GM19023 (cell line): ENCODE measurements at regions not wholly inside any gene's neighbourhood (a gene's known extent, or its start where the extent isn't known, plus 50 kb on each side); places are given as distances from the start of the nearest gene placed in this dataset.

ENCODE experiments used
- ATAC-seq: cut with Tn5 transposase; IDR thresholded peaks from one replicate; pipeline ENCODE4 v1.9.1; 2021; ENCODE audit warnings: mild to moderate bottlenecking, moderate library complexity; ENCODE audit not compliant: unreplicated experiment

- no peak for ATAC-seq
Measured at GRCh38 chr10:116792817-116793216, 50.5 kb upstream of the HSPA12A start.

DNA sequence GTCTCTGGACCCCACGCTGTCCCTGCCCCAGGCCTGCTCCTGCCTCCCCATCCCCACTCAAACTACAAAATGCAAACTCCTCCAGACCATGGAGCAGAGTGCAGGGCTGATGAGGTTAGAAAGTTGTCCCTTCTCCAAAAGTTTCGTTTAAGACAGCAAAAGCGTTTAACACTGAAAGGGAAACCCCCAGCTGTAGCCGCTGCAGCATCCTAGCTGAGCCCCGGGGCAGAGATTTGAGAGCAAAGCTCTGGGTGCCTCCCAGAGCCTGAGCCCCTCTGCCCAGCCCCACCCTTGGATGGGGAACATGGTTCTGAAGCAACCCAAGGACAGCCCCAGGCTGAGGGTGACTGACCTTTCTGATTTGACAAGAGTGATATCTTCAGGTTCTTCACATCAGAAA lies 52.8 kb upstream of the ENO4 start:
- no peak for ATAC-seq

DNA sequence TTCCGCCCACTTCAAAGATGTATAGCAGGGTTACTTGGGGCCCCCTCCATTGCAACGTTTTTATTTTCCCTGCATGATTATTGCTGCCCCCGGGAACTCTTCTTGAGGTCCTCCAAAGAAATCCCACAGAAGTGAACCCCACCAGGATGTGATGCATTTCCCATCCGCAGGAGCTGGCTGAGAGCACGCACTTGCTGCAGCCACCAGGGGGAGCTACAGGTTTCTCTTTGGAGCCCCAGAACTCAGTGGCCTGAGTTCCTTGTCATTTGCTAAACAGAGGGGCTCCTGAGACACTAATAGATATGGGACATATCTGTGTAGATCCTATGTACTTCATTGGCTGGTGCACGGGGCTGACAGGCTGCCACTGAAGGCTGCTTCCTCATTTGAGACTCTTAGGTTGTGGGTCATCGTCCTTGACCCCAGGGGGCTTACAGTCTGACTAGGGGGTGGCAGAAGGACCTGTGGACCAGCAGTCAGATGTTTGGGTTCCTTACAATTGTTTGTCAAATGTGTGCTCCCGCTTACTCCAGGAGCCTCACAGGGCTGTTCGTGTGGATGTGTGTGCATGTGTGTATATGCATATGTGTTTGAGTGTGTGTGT lies 52.3 kb upstream of the ENO4 start:
- peak; percentile 92 for ATAC-seq

DNA sequence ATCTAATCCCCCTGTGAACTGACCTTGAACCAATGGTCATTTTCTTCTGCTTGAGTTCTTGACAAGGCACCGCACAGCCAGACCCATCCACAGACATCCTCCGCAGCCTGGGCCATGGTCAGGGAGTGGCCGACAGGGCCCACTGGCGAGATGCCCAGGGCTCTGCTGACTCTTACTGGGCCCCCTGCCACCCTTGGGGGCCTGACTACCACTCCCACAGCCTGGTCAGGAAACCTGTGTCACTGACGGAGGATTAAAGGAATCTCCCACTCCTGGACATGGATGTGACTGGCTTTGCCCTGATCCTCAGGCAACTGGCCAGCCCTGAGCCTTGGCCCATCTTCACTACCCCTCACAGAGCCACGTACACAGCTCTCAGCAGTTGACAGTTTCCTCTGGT lies 50.4 kb upstream of the ENO4 start:
- ATAC-seq, result no peak
